Activated T-helper 17 cell treated with anti-CD3 and anti-CD28 coated beads, Interleukin-2, amount 50 U/mL, for 72 hours (primary cell): ENCODE measurements at regions not wholly inside any gene's neighbourhood (a gene's known extent, or its start where the extent isn't known, plus 50 kb on each side); places are given as distances from the start of the nearest gene placed in this dataset.

Source experiments
- ATAC-seq: fragments of 150-1000 bp; cut with Tn5 transposase; replicated peaks from 2 replicates; pipeline ENCODE4 v1.10.0; 2021; ENCODE audit warnings: mild to moderate bottlenecking, moderate library complexity
- H3K27ac Mint-ChIP-seq: one replicate; pipeline ENCODE4 v1.8.0; 2022; ENCODE audit warnings: mixed read lengths
- H3K27me3 Mint-ChIP-seq: one replicate; pipeline ENCODE4 v1.8.0; 2022; ENCODE audit warnings: mixed read lengths
- H3K36me3 Mint-ChIP-seq: one replicate; pipeline ENCODE4 v1.8.0; 2022; ENCODE audit warnings: low read depth, mild to moderate bottlenecking, mixed read lengths
- H3K4me1 Mint-ChIP-seq: one replicate; pipeline ENCODE4 v1.8.0; 2022; ENCODE audit warnings: mixed read lengths
- H3K4me3 Mint-ChIP-seq: one replicate; pipeline ENCODE4 v1.8.0; 2022; ENCODE audit warnings: mild to moderate bottlenecking, mixed read lengths
- H3K9me3 Mint-ChIP-seq: one replicate; pipeline ENCODE4 v1.8.0; 2022; ENCODE audit warnings: mixed read lengths

DNA sequence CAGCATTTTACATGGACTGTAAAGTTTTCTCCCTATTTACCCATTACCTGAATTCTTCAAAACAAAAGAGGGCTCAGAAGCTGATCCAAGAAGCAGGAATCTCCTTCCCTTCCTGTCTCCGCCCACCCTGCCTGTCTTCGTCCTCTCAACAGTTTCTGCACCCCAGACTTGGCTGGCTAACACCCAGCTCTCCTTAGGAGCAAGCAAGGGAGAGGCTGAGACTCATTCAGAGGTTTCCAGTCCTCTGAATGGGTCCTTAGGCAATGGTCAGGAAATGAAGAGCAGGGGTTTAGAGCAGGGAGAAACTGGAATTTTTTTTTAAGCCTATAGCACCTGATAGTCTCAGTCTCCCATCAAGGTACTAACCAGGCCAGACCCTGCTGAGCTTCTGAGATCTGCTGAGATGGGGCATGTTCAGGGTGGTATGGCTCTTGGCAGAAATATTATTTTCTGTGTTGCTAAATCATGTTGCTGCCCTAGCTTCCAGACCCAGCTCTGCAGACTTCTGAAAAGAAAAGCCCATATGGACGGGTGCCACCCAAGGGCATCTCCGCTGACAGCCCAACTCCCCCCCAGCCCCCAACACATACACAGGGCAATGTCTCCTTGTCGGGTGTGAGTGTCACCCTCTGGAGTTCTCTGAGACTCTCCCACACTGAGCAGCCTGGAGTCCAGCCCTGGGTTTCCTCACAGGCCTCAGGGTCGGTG is 74.6 kb upstream of the CD93 start:
- H3K27me3 Mint-ChIP-seq, result peaks cover 4% of the 10 kb centered on the region
- no peak overlapping the region for H3K27ac Mint-ChIP-seq
- ATAC-seq, result no peak
- no peaks in the 10 kb centered on the region for H3K9me3 Mint-ChIP-seq
- H3K4me3 Mint-ChIP-seq, result no peak overlapping the region
- no peaks in the 10 kb centered on the region for H3K36me3 Mint-ChIP-seq
- H3K4me1 Mint-ChIP-seq, result peaks cover 10% of the 10 kb centered on the region

DNA sequence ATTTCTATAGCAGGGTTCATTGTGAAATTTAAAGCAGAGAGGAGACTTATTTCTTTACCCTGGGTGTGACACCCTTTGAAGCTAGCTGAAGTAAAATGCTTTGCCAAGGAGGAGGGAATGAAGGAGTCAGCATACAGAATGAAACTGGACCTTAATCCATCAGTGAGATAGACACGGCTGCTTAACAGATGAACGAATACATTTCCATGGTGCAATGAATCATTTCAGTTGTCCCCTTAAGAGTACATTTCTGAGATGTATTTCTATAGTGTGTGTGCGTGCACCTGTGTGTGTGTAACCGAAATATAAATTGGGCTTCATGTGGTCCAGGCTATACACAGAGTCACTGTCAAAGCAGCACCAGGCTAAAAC is 73.8 kb upstream of the CD93 start:
- H3K27me3 Mint-ChIP-seq, result no peaks in the 10 kb centered on the region
- H3K27ac Mint-ChIP-seq, result peak overlapping the region; percentile 46
- no peaks in the 10 kb centered on the region for H3K9me3 Mint-ChIP-seq
- no peaks in the 10 kb centered on the region for H3K36me3 Mint-ChIP-seq
- H3K4me3 Mint-ChIP-seq, result peak overlapping the region; percentile 31
- H3K4me1 Mint-ChIP-seq, result peaks cover 14% of the 10 kb centered on the region
- peak; percentile 40 for ATAC-seq

DNA sequence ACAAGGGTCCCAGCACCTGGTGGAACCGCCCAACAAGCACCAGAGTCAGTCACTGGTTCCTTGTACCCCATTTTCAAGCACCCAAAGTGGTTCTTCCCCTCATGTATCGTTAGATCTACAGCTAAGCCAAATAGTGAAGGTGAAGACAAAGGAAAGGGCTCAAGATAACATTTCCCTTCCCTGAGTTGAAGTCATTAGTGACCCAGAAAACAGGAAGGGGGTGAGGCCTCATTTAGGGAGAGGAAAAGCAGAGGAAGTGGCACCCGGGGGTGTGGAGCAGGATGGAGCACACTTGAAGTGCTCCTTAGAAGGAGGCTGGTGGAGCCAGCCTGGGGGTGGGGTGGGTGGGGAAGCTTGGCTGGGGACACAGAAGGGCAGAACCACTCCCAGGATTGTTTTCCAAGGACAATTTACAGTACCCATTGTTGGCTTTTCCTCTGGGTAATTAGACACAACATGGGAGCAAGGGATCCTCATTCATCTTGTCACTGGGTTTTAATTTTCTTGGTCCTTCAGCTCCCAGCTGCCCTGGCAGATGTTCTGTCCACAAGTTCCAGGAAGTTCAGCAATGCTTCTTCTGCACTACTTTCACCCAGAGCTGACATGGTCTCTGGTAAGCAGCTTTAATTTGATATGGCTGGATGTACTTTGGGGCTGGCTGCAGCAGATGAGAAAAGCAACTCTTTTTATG is 73.3 kb upstream of the CD93 start:
- Mint-ChIP-seq H3K4me3 (peak overlapping the region; percentile 31), H3K27ac (peak overlapping the region; percentile 46), H3K27me3 (no peaks in the 10 kb centered on the region), H3K4me1 (peaks cover 14% of the 10 kb centered on the region), H3K9me3 (no peaks in the 10 kb centered on the region), H3K36me3 (no peaks in the 10 kb centered on the region)
- no peak for ATAC-seq

DNA sequence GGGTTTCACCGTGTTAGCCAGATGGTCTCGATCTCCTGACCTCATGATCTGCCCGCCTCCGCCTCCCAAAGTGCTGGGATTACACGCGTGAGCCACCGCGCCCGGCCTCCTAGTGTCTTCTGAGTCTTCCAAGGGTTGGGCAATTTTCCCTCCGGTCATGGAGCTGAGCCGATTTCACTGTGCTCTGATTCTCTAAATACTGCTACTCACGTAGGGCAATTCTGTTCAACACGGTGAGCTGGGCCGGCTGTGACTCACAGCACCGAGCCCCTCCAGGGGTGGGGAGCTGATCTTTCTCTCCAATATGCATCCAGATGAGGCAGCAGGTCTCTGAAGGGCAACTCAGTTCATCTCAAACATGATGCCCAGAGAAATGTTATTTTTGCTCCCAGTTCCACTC is 71.6 kb upstream of the CD93 start:
- Mint-ChIP-seq H3K9me3 (no peaks in the 10 kb centered on the region), H3K4me1 (peaks cover 14% of the 10 kb centered on the region)

DNA sequence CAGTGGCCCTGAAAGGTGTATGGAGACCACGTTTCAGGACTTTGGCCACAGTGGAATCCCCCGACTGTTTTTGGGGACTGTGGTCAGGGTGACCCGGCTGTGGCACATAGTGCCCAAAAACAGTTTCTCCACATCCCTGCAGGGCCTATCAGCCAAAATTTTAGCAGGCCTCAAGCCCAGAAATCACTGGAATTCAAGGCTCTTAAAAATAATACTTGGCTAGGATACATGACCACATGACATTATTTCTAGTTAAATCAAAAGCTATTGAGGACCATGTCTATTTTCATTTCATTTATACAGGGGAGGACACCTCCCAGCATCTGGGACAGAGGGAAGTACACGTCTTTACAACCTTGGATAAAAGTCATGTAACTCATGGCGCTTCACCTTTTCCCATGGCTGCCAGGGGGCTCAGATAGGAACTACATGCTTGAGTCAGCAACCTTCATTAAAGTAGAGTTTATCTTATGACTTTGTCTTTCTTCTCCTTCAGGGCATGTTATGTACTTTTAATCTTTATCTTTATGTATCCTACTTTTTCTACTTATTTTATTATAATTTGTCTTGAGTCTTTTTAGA is 70.8 kb upstream of the CD93 start:
- Mint-ChIP-seq H3K27me3 (no peaks in the 10 kb centered on the region), H3K27ac (no peak overlapping the region), H3K4me1 (peaks cover 14% of the 10 kb centered on the region), H3K9me3 (no peaks in the 10 kb centered on the region), H3K4me3 (no peak overlapping the region), H3K36me3 (no peaks in the 10 kb centered on the region)
- ATAC-seq, result no peak

More for the DNA sequence above, 71.6 kb upstream of the CD93 start:
- no peaks in the 10 kb centered on the region for H3K27me3 Mint-ChIP-seq
- ATAC-seq, result no peak
- H3K36me3 Mint-ChIP-seq, result no peaks in the 10 kb centered on the region
- H3K4me3 Mint-ChIP-seq, result no peak overlapping the region
- H3K27ac Mint-ChIP-seq, result no peak overlapping the region

DNA sequence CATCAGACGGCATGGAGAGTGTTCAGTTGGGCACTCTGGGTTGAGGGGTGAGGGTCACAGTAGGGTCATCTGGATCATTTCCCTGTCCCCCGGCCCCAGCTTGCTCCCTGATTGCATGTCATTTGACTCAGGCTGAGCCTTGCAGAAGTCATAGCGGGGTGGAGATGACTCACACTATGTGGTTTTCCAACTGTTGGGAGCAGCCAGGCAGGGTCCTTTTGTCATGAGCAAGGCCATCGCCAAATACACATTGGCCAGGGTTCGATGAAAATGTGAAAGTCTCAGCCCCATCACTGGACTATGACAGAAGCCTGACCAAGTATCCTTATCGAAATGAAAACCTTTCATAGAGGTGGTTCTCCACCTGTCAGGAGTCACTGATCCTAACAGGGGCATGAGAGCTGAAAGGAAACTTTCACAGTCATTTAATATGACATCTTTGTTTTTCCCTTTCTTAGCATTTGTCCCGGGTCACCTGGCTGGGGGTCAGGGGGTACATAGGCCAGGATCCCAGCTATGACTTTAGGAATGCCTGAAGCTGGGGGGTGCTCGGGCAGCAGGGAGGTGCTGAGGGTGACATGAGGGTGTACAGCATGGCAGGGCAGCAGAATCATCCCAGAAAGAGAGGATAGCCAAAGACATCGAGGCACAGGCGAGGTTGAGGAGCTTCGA is 70.2 kb upstream of the CD93 start:
- Mint-ChIP-seq H3K4me3 (no peak overlapping the region), H3K36me3 (no peaks in the 10 kb centered on the region), H3K9me3 (no peaks in the 10 kb centered on the region), H3K27me3 (no peaks in the 10 kb centered on the region), H3K27ac (no peak overlapping the region), H3K4me1 (peaks cover 14% of the 10 kb centered on the region)
- ATAC-seq, result peak; percentile 29

DNA sequence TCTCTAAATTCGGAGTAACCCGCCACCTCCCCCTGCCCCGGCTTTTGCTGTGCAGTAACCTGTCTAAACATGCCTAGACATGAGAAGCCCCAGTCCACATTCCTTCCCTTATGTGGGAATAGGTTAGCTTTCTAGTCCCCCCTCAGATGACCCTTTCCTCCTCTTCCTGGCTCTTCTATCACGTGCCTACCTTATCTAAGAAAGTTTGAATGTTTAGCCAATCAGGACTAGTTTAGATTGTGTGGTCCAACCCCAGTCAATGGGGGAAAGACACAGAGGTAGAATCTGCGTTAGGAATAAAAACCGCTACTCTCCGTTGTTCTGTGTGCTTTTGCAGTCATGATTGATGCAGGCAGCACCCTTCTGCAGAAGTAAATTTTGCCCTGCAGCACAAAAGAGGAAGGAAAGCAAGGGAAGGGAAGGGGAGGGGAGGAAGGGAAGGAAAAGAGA is 69.0 kb upstream of the CD93 start:
- H3K36me3 Mint-ChIP-seq, result no peaks in the 10 kb centered on the region
- no peaks in the 10 kb centered on the region for H3K9me3 Mint-ChIP-seq
- H3K4me1 Mint-ChIP-seq, result peaks cover 14% of the 10 kb centered on the region
- no peak for ATAC-seq
- peak overlapping the region; percentile 66 for H3K27ac Mint-ChIP-seq
- no peak overlapping the region for H3K4me3 Mint-ChIP-seq
- H3K27me3 Mint-ChIP-seq, result no peaks in the 10 kb centered on the region

DNA sequence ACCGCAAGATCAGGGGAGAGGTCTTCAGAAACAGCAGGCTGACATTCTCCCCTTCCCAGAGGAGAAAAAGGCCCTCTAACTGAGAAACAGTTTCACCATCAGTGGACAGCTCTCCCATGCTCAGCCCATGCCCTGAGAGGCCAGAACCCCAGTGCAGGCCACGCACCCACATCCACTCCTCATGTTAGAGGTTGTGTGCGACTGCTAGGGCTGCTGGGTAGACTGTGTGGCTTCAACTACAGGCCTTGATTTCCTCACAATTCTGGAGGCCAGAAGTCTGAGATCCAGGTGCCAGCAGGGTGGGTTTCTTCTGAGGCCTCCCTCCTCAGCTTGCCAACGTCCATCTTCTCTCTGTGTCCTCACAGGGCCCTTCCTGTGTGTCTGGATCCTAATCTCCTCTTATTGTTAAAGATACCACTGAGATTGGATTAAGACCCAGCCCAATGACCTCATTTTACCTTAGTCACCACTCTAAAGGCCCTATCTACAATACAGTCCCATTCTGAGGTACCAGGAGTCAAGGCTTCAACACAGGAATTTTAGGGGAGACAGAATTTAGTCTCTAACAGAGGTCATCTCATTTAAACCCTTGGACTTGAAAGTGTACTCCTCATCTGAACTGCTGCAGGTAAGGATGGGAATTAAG is 67.7 kb upstream of the CD93 start:
- no peak for ATAC-seq
- H3K36me3 Mint-ChIP-seq, result no peaks in the 10 kb centered on the region

DNA sequence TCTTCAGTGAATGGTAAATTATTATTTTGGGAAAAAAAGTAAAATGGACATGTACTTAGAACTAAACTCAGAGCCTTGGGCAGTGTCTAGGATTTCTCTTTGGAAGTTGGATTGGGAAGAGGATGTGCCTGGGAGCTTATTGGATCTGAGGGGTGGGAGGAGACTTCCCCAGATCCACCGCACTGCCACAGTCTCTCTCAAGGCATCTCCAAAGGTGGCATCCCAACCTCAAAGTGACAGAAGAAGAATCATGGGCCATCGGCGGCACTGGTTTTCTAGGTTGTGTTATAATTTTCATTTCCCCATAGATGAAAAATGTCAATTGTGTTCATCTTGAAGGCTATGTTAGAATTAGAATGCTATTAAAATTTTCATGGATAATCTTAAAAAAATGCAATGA is 66.8 kb upstream of the CD93 start:
- Mint-ChIP-seq H3K4me3 (no peak overlapping the region), H3K9me3 (no peaks in the 10 kb centered on the region), H3K4me1 (peaks cover 7% of the 10 kb centered on the region), H3K27ac (no peak overlapping the region), H3K36me3 (no peaks in the 10 kb centered on the region), H3K27me3 (no peaks in the 10 kb centered on the region)
- ATAC-seq, result no peak

More for the DNA sequence above, 67.7 kb upstream of the CD93 start:
- no peaks in the 10 kb centered on the region for H3K9me3 Mint-ChIP-seq
- peaks cover 4% of the 10 kb centered on the region for H3K4me1 Mint-ChIP-seq
- no peak overlapping the region for H3K27ac Mint-ChIP-seq
- H3K4me3 Mint-ChIP-seq, result no peak overlapping the region
- H3K27me3 Mint-ChIP-seq, result no peaks in the 10 kb centered on the region

DNA sequence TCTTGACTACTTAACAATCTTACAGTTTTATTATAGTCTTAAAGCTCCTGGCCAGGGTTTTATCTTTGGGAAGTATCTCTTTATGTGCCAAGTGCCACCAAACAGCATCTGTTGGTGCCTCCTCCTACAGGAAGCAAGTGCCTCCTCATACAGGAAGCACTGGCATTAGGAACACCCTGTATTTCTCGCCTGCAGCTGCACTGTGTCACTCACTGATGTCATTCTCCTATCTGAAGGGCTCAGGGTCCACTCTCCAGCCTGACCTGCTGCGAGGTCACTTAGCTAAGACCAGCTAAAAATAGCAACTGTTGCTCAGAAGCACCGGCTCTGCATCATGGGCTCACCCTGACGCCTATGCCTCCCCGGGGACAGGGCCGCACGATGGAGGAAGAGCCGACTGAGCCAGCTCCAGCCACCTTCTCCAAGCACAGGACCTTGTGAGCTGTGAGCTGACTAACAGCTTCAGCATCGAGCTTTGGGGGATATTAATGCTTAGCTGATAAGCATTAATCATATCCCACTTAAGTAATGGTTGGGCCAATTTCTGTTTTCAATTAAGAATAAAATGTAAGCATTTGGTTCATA is 66.3 kb upstream of the CD93 start:
- H3K36me3 Mint-ChIP-seq, result no peaks in the 10 kb centered on the region
- H3K27ac Mint-ChIP-seq, result no peak overlapping the region
- H3K27me3 Mint-ChIP-seq, result no peaks in the 10 kb centered on the region
- no peak for ATAC-seq
- no peak overlapping the region for H3K4me3 Mint-ChIP-seq
- H3K4me1 Mint-ChIP-seq, result peaks cover 12% of the 10 kb centered on the region
- no peaks in the 10 kb centered on the region for H3K9me3 Mint-ChIP-seq

DNA sequence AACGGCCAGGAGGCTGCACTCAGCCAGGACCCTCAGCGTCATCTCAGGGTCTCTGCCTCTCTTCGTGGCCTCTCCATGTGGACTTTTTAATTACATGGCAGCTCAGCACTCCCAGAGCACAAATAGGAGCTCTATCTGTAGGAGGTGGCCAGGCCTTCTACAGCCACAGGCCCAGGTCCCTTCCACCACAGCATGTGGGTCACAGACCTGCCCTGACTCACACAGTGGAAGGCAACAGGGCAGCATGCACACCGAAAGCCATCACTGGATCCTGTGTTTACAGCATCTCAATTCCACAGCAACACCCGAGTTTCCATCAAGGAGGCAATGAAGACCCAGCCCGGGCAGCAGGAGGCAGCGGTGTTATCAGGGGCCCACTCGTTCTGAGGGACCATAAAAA is 65.8 kb upstream of the CD93 start:
- ATAC-seq, result no peak
- H3K9me3 Mint-ChIP-seq, result no peaks in the 10 kb centered on the region
- no peak overlapping the region for H3K4me3 Mint-ChIP-seq
- H3K27me3 Mint-ChIP-seq, result no peaks in the 10 kb centered on the region
- H3K27ac Mint-ChIP-seq, result no peak overlapping the region
- H3K4me1 Mint-ChIP-seq, result peaks cover 12% of the 10 kb centered on the region
- H3K36me3 Mint-ChIP-seq, result no peaks in the 10 kb centered on the region

DNA sequence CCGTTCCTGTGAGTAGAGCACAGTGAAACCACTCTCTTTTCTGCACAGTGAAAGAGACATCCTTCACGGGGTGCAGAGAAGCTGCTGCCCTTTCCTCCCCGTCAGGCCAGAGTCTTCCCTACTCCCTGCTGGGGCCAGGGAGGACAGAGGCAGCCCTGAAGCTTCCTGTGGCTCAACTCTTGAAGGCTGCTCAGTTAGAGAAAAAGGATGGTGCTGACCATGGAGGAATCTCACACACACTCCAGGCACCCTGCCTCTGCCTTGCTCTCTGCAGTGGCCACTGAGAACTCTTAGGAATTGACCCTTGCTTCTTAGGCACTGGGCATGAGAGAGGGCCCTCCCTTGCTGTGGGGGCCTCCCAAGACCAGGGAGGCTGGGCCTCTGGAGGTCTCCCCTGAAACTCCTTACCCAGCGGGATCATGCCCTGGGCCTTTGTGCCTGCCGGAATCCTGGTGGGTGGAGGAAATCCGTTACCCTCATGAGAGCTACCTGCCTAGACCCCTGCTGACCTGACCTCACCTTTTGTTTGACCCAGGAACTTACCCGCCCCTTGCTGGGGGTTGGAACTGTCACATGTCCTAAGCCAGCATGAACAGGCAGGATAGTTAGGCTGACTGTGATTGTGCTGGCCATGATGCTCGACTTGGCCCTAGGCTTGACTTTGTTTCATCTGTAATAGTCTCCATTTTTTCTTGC is 65.0 kb upstream of the CD93 start:
- no peaks in the 10 kb centered on the region for H3K9me3 Mint-ChIP-seq
- H3K36me3 Mint-ChIP-seq, result no peaks in the 10 kb centered on the region
- no peaks in the 10 kb centered on the region for H3K27me3 Mint-ChIP-seq
- no peak for ATAC-seq
- no peak overlapping the region for H3K4me3 Mint-ChIP-seq
- H3K27ac Mint-ChIP-seq, result no peak overlapping the region
- H3K4me1 Mint-ChIP-seq, result peaks cover 12% of the 10 kb centered on the region

DNA sequence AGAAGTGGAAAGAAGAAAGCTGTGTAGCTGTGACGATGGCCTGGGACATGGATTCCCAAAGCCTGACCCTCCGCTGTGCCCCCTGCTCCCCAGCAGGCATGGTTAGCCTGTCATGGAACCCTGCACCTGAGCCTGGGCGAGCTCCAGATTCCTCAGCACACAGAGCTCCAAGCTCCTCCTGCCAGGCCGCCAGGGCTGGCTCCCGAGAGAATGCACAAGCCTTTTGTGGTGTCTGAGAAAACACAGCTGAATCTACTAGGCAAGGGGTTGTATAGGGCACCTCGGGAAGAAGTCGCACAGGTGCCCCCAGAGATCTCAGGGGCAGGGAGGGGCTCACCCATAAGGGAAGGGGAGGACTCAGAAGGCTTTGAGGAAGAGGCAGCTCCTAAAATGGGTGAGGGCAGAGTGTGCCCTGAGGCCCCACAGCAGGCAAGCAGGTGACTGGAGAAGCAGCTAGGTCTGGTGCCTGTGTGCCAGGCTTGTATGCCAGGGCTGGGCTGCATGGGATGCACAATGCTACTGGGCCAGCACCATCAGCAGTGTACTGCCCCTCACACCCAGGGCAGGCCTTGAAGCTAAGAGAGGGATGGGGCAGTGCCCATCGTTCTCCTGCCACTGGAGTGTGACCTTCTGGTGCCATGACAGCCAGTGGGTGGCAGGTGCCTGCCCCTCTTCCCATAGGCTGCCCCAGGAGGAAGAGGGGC is 64.3 kb upstream of the CD93 start:
- Mint-ChIP-seq H3K4me1 (peaks cover 12% of the 10 kb centered on the region), H3K36me3 (no peaks in the 10 kb centered on the region), H3K27ac (no peak overlapping the region), H3K27me3 (no peaks in the 10 kb centered on the region), H3K9me3 (no peaks in the 10 kb centered on the region), H3K4me3 (no peak overlapping the region)
- no peak for ATAC-seq
